OCI-LY1 (cell line): ENCODE measurements at regions not wholly inside any gene's neighbourhood (a gene's known extent, or its start where the extent isn't known, plus 50 kb on each side); places are given as distances from the start of the nearest gene placed in this dataset.

ENCODE experiments used
- EZH2 ChIP-seq: fragments of 200-600 bp; sonication (generic), shearing (Covaris generic); IDR thresholded peaks from 2 replicates; pipeline ENCODE4 v1.8.0; 2017; ENCODE audit warnings: borderline replicate concordance, mixed run types, mild to moderate bottlenecking, antibody characterized with exemption, low read length, moderate library complexity, mixed read lengths
- TF ChIP-seq, protein P1 (sequence below): fragments of 200-600 bp; sonication (generic), shearing (Covaris generic); IDR thresholded peaks from 2 replicates; pipeline ENCODE4 v1.5.1; 2017; ENCODE audit warnings: mild to moderate bottlenecking, antibody characterized with exemption, low read length, moderate library complexity, mixed read lengths

DNA sequence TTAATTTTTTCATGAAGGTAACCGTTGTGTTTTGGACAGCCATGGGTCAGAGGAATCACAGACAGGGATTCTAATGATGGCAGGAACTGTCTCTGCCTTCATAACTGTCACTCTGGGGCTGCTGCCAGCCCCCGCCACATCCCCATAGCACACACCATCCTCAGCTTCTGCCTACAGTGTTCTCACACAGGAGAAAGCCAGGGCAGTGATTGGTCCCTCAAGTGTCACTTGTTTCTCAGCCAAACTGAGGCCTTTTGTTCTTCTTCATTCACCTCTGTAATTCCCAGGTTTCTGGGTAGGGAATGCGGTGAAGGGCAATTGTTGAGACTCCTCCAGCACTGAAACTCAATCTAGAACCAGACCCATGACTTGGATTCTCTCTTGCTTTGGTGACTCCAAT lies 65.4 kb upstream of the C3orf80 start:
- TF ChIP-seq, protein P1, sequence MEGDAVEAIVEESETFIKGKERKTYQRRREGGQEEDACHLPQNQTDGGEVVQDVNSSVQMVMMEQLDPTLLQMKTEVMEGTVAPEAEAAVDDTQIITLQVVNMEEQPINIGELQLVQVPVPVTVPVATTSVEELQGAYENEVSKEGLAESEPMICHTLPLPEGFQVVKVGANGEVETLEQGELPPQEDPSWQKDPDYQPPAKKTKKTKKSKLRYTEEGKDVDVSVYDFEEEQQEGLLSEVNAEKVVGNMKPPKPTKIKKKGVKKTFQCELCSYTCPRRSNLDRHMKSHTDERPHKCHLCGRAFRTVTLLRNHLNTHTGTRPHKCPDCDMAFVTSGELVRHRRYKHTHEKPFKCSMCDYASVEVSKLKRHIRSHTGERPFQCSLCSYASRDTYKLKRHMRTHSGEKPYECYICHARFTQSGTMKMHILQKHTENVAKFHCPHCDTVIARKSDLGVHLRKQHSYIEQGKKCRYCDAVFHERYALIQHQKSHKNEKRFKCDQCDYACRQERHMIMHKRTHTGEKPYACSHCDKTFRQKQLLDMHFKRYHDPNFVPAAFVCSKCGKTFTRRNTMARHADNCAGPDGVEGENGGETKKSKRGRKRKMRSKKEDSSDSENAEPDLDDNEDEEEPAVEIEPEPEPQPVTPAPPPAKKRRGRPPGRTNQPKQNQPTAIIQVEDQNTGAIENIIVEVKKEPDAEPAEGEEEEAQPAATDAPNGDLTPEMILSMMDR, result no peak
- TF ChIP-seq EZH2, result no peak
